HG02763 (cell line): ENCODE measurements at regions not wholly inside any gene's neighbourhood (a gene's known extent, or its start where the extent isn't known, plus 50 kb on each side); places are given as distances from the start of the nearest gene placed in this dataset.
"Not testable (repeated sequence)": the region's sequence is repeated elsewhere in the genome, so short reads cannot be mapped to it uniquely, and the experiment has no call there.

Source experiments
- ATAC-seq: cut with Tn5 transposase; IDR thresholded peaks from one replicate; pipeline ENCODE4 v1.9.1; 2021; ENCODE audit warnings: mild to moderate bottlenecking, moderate library complexity; ENCODE audit not compliant: unreplicated experiment

DNA sequence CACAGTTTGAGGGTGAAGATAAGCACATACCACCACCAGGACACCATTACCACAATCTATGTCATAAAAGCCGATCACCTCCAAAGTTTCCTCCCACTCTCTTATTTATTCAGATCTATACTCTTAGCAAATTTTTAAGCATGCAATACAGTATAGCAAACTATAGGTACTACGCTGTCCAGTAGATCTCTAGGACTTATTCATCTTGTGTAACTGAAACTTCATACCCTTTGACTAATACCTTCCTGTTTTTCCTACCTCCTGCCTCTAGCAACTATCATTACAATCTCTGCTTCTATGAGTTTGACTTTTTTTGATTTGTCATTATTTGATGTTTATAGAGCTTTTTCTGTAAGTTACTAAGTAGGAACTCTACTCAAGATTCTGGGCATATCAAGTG lies 84.5 kb upstream of the MANSC4 start:
- no peak for ATAC-seq

DNA sequence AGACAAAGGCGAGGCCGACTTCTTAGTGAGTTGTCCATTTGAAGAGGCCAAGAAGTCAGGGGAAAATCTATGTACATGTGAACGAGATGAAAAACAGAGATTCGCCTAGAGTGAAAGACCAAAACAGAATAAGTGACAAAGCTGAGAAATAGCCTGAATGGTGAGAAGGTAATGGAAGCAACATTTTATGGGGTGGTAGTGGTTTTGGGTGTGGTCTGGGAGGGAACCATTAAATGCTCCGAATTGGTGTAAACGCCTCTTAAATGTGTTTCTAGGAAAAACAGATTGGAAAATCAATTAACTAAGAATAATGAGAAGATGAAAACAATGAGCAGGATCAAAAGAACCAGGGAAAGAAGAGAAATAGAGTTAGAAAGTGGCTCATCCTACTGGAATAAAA lies 83.8 kb upstream of the MANSC4 start:
- no peak for ATAC-seq

DNA sequence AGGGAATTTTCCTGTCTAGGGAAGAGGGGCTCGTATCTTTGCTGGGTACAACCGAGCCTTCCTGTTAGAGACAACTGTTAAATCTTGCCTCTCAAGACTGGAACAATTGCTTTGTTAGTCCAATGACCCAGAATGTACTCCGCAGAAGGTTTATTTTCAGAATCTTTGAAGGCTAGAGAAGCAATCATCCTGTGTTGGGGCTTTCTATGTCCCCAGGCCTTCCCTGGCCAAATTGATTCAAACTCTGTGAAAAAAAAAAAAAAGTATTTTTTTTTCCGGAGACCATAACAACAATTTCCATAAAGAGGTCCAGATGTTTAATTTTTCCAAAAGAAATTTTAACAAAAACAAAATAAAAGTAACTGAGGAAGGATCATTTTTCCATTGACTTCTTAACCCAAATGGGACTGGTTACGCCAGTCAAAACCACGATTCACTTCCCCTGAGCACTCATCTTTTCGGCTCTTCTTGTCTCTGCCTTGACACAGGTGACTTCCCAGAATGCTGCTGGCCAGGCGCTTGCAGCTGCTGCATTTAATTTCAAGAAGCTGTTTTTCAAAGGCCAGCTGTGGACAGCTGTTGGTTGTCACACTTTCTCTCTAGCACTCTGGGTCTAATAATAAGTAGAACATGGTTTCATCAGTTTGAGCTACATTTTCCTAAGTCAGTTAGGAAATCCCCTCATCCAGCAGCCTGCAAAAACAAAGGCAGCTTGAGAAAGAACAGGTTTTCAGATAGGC lies 81.6 kb upstream of the MANSC4 start:
- ATAC-seq, result peak; percentile 94

DNA sequence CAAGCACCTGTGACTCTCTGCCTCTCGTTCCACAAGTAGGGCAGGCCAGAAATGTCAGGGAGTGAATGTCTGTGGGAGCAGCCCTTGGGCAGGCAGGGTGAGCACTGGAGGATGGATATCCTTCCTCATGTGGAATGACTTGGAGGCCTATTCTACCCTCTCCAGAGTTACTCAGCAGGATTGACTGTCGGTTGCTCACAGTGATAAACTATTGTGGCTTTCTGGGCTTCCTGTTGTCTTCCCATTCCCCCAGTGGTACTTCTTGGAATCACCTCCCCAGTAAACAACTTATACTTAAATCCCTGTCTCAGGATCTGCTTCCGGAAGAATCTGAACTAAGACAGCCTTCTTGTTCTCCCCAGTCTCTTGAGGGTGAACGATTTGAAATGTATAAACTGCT lies 79.6 kb upstream of the MANSC4 start:
- ATAC-seq, result no peak

DNA sequence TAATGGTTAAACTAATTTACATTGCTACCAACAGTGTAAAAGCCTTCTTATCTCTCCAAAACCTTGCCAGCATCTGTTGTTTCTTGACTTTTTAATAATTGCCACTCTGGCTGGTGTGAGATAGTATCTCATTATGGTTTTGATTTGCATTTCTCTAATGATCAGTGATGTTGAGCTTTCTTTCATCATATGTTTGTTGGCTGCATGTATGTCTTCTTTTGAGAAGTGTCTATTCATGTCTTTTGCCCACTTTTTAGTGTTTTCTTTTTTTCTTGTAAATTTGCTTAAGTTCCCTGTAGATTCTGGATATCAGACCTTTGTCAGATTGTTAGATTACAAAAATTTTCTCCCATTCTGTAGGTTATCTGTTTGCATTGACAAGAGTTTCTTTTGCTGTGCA lies 77.0 kb upstream of the MANSC4 start:
- ATAC-seq, result not testable (repeated sequence)

DNA sequence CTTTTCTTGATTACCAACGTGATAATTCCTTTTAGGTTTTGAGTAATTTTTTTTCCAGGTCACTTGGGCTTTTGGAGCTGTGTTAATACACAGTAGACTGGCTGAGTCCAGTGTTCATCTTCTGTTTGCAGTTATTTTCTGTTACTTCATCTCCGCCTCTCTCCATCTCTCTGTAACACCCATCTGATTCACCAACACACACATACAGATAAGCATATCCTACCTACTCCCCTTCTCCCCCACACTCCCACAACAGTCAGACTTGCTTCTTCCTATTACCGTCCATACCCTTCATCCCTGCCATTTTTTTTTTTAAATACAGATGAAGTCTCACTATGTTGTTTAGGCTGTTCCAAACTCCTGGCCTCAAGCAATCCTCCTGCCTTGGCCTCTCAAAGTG lies 72.7 kb upstream of the MANSC4 start:
- ATAC-seq, result no peak
